ENCODE measurements at regions not wholly inside any gene's neighbourhood (a gene's known extent, or its start where the extent isn't known, plus 50 kb on each side); places are given as distances from the start of the nearest gene placed in this dataset.
"Not testable (repeated sequence)": the region's sequence is repeated elsewhere in the genome, so short reads cannot be mapped to it uniquely, and the experiment has no call there.

GRCh38 chr5:162209005-162209605, 141.5 kb downstream of the GABRG2 start:
- DNase-seq (ENCODE audit: low read depth in 2 of 2), result no peak

GRCh38 chr5:162214551-162214950, 147.0 kb downstream of the GABRG2 start:
- DNase-seq (ENCODE audit: low read depth in 2 of 2), result no peak

- DNase-seq (ENCODE audit: low read depth in 2 of 2), result no peak
These were observed 149.5 kb downstream of the GABRG2 start for GRCh38 chr5:162217037-162217436.

- no peak for DNase-seq (ENCODE audit: low read depth in 2 of 2)
These were observed 154.3 kb downstream of the GABRG2 start for GRCh38 chr5:162221910-162222309.

- DNase-seq (ENCODE audit: low read depth in 2 of 2), result no peak
These were observed 159.5 kb downstream of the GABRG2 start for GRCh38 chr5:162227075-162227474.

- no peak for DNase-seq (ENCODE audit: low read depth in 2 of 2)
These were observed 162.8 kb downstream of the GABRG2 start for GRCh38 chr5:162230348-162230747.

- no peak for DNase-seq (ENCODE audit: low read depth in 2 of 2)
These were observed 163.9 kb downstream of the GABRG2 start for GRCh38 chr5:162231522-162231921.

- DNase-seq (ENCODE audit: low read depth in 2 of 2), result no peak
These were observed 173.2 kb downstream of the GABRG2 start for GRCh38 chr5:162240734-162241133.

GRCh38 chr5:162242416-162242815, 174.8 kb downstream of the GABRG2 start:
- DNase-seq (ENCODE audit: low read depth in 2 of 2), result no peak

GRCh38 chr5:162243651-162244050, 176.1 kb downstream of the GABRG2 start:
- no peak for DNase-seq (ENCODE audit: low read depth in 2 of 2)

- DNase-seq (ENCODE audit: low read depth in 2 of 2), result no peak
These were observed 180.6 kb downstream of the GABRG2 start for GRCh38 chr5:162248107-162248713.

GRCh38 chr5:162256711-162257110, 189.1 kb downstream of the GABRG2 start:
- no peak for DNase-seq (ENCODE audit: low read depth in 2 of 2)

- no peak for DNase-seq (ENCODE audit: low read depth in 2 of 2)
These were observed 201.3 kb downstream of the GABRG2 start for GRCh38 chr5:162268694-162269481.

GRCh38 chr5:162272417-162272816, 204.8 kb downstream of the GABRG2 start:
- no peak for DNase-seq (ENCODE audit: low read depth in 2 of 2)

GRCh38 chr5:162274679-162275078, 207.1 kb downstream of the GABRG2 start:
- no peak for DNase-seq (ENCODE audit: low read depth in 2 of 2)

- not testable (repeated sequence) for DNase-seq (ENCODE audit: low read depth in 2 of 2)
These were observed 207.8 kb downstream of the GABRG2 start for GRCh38 chr5:162275387-162275786.

- no peak for DNase-seq (ENCODE audit: low read depth in 2 of 2)
These were observed 214.6 kb downstream of the GABRG2 start for GRCh38 chr5:162282191-162282590.

GRCh38 chr5:162283609-162284008, 216.0 kb downstream of the GABRG2 start:
- no peak for DNase-seq (ENCODE audit: low read depth in 2 of 2)

GRCh38 chr5:162288647-162289296, 221.2 kb downstream of the GABRG2 start:
- no peak for DNase-seq (ENCODE audit: low read depth in 2 of 2)

GRCh38 chr5:162289489-162289888, 221.9 kb downstream of the GABRG2 start:
- no peak for DNase-seq (ENCODE audit: low read depth in 2 of 2)

- DNase-seq (ENCODE audit: low read depth in 2 of 2), result no peak
These were observed 232.2 kb downstream of the GABRG2 start for GRCh38 chr5:162299793-162300192.

- DNase-seq (ENCODE audit: low read depth in 2 of 2), result no peak
These were observed 233.8 kb downstream of the GABRG2 start for GRCh38 chr5:162301356-162301755.

- DNase-seq (ENCODE audit: low read depth in 2 of 2), result no peak
These were observed 255.9 kb downstream of the GABRG2 start for GRCh38 chr5:162323466-162323865.

All from activated CD8-positive, alpha-beta memory T cell treated with anti-CD3 and anti-CD28 coated beads for 4 hours (primary cell).